ENCODE measurements at regions not wholly inside any gene's neighbourhood (a gene's known extent, or its start where the extent isn't known, plus 50 kb on each side); places are given as distances from the start of the nearest gene placed in this dataset.

DNA sequence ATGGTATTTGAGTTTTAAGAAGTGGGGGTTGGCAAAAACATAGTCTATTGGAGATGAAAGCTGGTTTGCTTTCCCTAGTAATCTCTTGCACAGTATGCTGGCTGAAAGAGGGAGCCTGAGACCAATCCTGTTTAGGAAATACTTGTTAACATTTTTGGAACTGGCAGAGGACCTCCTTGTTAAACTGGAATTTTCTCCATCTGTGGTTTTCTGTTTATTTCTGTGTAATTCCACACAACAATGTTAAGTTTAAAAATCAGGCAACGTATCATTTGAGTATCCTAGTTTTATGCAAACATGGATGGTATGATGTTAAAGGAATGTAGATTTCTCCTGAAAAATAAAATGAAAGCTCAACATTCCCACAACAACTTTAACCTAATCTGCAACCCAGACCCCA lies 536.0 kb upstream of the TBL1XR1 start:
- no peaks in the 10 kb centered on the region for H3K27me3 Mint-ChIP-seq

DNA sequence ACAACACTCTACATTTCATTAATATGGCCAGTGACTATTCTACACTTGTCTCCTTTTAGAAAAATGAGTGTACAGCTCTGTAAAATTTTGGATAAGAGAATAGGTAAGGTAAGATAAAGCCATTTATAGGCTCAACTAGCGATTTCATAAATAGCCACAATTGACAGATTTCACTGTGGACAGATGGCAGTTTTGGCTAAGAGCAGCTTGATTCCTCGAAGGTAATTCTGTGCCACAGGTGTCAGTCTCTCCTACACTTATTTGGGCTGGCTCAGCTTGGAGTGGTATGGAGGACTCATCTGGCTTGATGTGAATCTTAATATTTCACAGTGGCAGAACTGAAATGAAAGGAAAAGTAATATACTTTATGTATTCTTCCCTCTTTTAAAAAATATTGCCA lies 536.7 kb upstream of the TBL1XR1 start:
- H3K27ac Mint-ChIP-seq, result no peak overlapping the region
- no peaks in the 10 kb centered on the region for H3K4me1 Mint-ChIP-seq (ENCODE audit: low read depth)
- no peaks in the 10 kb centered on the region for H3K9me3 Mint-ChIP-seq (ENCODE audit: low read depth)
- no peaks in the 10 kb centered on the region for H3K27me3 Mint-ChIP-seq
- no peaks in the 10 kb centered on the region for H3K36me3 Mint-ChIP-seq
- H3K4me3 Mint-ChIP-seq, result no peak overlapping the region

More for the DNA sequence above, 536.0 kb upstream of the TBL1XR1 start:
- Mint-ChIP-seq H3K9me3 (ENCODE audit: low read depth) (no peaks in the 10 kb centered on the region), H3K4me3 (no peak overlapping the region), H3K27ac (no peak overlapping the region), H3K36me3 (peaks cover 1% of the 10 kb centered on the region), H3K4me1 (ENCODE audit: low read depth) (no peaks in the 10 kb centered on the region)

GRCh38 chr3:177735431-177735830 lies 538.1 kb upstream of the TBL1XR1 start:
- H3K27ac Mint-ChIP-seq, result no peak overlapping the region
- no peaks in the 10 kb centered on the region for H3K36me3 Mint-ChIP-seq
- H3K4me3 Mint-ChIP-seq, result no peak overlapping the region
- no peaks in the 10 kb centered on the region for H3K4me1 Mint-ChIP-seq (ENCODE audit: low read depth)
- no peaks in the 10 kb centered on the region for H3K9me3 Mint-ChIP-seq (ENCODE audit: low read depth)
- no peaks in the 10 kb centered on the region for H3K27me3 Mint-ChIP-seq

- no peak overlapping the region for H3K4me3 Mint-ChIP-seq
- no peaks in the 10 kb centered on the region for H3K4me1 Mint-ChIP-seq (ENCODE audit: low read depth)
- H3K27ac Mint-ChIP-seq, result no peak overlapping the region
- H3K27me3 Mint-ChIP-seq, result no peaks in the 10 kb centered on the region
- H3K36me3 Mint-ChIP-seq, result no peaks in the 10 kb centered on the region
- no peaks in the 10 kb centered on the region for H3K9me3 Mint-ChIP-seq (ENCODE audit: low read depth)
Measured at GRCh38 chr3:177739461-177739860, 542.2 kb upstream of the TBL1XR1 start.

GRCh38 chr3:177740254-177740653 lies 543.0 kb upstream of the TBL1XR1 start:
- Mint-ChIP-seq H3K36me3 (no peaks in the 10 kb centered on the region), H3K4me1 (ENCODE audit: low read depth) (no peaks in the 10 kb centered on the region), H3K4me3 (no peak overlapping the region), H3K27me3 (no peaks in the 10 kb centered on the region), H3K27ac (no peak overlapping the region), H3K9me3 (ENCODE audit: low read depth) (no peaks in the 10 kb centered on the region)

DNA sequence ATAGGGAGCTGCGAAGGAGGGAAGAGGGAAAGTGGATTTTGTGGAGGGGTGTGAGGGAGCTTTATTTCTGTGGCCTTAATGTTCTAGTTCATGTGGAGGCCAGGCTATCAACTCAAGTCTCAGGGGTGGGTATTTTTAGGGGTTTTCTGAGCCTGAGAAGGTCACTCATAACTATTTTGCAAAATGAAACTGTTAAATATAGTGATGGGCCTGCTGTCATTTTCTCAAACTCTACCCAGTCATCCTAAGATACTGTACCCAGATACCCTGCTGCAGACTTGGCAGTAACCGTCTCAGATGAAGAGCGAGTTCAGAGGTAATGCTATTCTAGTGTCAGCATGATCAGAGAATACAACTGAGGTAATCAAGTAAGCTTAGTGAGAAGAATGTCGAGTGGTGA lies 545.0 kb upstream of the TBL1XR1 start:
- Mint-ChIP-seq H3K27me3 (no peaks in the 10 kb centered on the region), H3K36me3 (no peaks in the 10 kb centered on the region), H3K27ac (no peak overlapping the region), H3K9me3 (ENCODE audit: low read depth) (no peaks in the 10 kb centered on the region), H3K4me1 (ENCODE audit: low read depth) (no peaks in the 10 kb centered on the region), H3K4me3 (no peak overlapping the region)

GRCh38 chr3:177743173-177743890 lies 546.0 kb upstream of the TBL1XR1 start:
- Mint-ChIP-seq H3K27me3 (no peaks in the 10 kb centered on the region), H3K4me1 (ENCODE audit: low read depth) (no peaks in the 10 kb centered on the region), H3K9me3 (ENCODE audit: low read depth) (no peaks in the 10 kb centered on the region), H3K4me3 (no peak overlapping the region), H3K27ac (no peak overlapping the region), H3K36me3 (no peaks in the 10 kb centered on the region)

GRCh38 chr3:177744873-177745606 lies 547.8 kb upstream of the TBL1XR1 start:
- Mint-ChIP-seq H3K36me3 (no peaks in the 10 kb centered on the region), H3K27ac (no peak overlapping the region), H3K4me1 (ENCODE audit: low read depth) (no peaks in the 10 kb centered on the region), H3K9me3 (ENCODE audit: low read depth) (no peaks in the 10 kb centered on the region), H3K4me3 (no peak overlapping the region), H3K27me3 (no peaks in the 10 kb centered on the region)

DNA sequence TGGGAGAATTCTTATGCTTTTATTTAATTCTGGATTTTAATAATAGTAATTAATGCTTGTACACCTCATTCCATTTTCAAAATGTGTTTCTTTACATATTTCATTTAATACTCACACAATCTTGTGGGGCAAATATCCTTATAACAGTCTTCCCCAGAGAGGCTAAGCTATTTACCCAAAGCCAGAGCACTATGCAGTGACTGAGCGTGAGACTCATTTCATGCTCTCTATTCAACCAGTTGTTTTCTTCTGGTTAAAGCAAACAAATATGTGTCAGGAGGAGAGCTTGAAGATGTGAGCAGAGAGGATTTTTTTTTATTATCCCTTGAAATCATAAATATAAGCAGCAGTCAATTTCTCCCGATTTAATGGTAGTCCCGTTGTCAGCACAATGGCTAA lies 548.3 kb upstream of the TBL1XR1 start:
- no peaks in the 10 kb centered on the region for H3K9me3 Mint-ChIP-seq (ENCODE audit: low read depth)
- no peaks in the 10 kb centered on the region for H3K4me1 Mint-ChIP-seq (ENCODE audit: low read depth)
- H3K36me3 Mint-ChIP-seq, result no peaks in the 10 kb centered on the region
- no peaks in the 10 kb centered on the region for H3K27me3 Mint-ChIP-seq
- no peak overlapping the region for H3K4me3 Mint-ChIP-seq
- H3K27ac Mint-ChIP-seq, result no peak overlapping the region

DNA sequence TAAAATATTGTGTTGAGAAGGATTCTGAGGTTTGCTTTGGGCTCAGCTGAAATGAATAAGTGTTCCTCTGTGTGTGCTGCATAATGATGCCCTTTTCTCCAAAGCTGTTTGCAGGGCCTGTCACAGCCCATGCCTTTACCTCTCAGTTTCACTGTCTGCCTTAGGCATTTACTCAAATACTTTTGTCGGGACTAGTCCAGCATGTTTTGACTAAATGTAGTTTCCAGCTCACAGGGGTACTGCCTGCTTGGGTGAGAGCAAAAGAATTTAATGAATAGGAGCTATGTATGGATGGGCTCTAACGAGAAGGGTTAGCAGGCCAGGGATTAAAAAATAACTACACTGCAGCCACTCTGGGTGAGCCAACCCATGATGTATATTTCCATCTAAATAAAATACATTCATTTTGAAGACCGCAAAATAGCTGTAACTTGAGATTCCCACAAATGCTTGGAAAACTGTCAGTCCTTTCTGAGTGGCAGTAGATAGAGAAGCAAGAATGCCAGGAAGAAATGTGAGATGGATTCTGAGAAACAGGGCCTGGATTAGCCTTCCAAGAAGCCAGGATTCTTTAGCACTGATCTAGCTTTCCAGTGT lies 549.2 kb upstream of the TBL1XR1 start:
- Mint-ChIP-seq H3K27ac (no peak overlapping the region), H3K36me3 (peaks cover 2% of the 10 kb centered on the region), H3K27me3 (no peaks in the 10 kb centered on the region), H3K4me3 (no peak overlapping the region), H3K4me1 (ENCODE audit: low read depth) (no peaks in the 10 kb centered on the region), H3K9me3 (ENCODE audit: low read depth) (no peaks in the 10 kb centered on the region)

DNA sequence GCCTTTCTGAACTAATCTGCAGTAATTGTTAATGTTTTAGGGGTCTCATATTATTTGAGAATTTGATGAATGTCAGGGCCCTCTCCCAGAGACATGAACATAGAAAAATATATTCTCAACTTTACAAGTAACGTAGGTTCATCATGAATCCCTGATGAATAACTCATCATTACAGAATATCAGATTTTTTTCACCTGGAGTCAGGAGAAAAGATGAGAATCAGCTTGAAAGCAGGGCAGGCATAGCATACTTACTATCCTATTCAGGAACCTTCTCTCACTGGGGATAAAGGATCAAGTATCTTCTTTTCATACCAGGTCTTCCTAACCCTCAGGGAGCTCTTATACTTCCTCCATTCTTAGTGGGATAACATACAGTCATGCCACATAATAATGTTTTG lies 552.6 kb upstream of the TBL1XR1 start:
- no peaks in the 10 kb centered on the region for H3K9me3 Mint-ChIP-seq (ENCODE audit: low read depth)
- peaks cover 3% of the 10 kb centered on the region for H3K36me3 Mint-ChIP-seq
- no peaks in the 10 kb centered on the region for H3K4me1 Mint-ChIP-seq (ENCODE audit: low read depth)
- H3K27ac Mint-ChIP-seq, result no peak overlapping the region
- H3K4me3 Mint-ChIP-seq, result no peak overlapping the region
- H3K27me3 Mint-ChIP-seq, result no peaks in the 10 kb centered on the region

GRCh38 chr3:177750436-177750835 lies 553.2 kb upstream of the TBL1XR1 start:
- Mint-ChIP-seq H3K27ac (no peak overlapping the region), H3K36me3 (peaks cover 3% of the 10 kb centered on the region), H3K4me1 (ENCODE audit: low read depth) (no peaks in the 10 kb centered on the region), H3K9me3 (ENCODE audit: low read depth) (no peaks in the 10 kb centered on the region), H3K4me3 (no peak overlapping the region), H3K27me3 (no peaks in the 10 kb centered on the region)

DNA sequence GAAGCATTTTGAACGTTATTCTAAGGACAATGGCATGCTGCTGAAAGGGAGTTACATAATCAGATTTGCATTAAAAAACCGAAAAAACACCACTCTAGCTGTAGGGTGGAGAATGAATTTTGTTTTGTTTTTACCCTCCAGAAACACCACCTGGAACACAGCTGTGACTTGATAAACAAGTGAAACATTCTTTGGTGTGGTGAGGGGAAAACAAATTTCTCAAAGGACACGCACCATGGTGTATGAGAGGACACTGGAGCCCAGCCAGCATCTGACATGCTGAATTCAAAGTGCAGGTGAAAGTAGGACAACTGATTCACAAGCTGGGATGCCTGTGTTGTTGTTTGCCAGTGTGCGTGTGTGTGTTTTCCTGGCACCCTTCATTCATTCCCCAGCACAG lies 554.5 kb upstream of the TBL1XR1 start:
- H3K27me3 Mint-ChIP-seq, result no peaks in the 10 kb centered on the region
- H3K4me1 Mint-ChIP-seq (ENCODE audit: low read depth), result no peaks in the 10 kb centered on the region
- no peaks in the 10 kb centered on the region for H3K9me3 Mint-ChIP-seq (ENCODE audit: low read depth)
- H3K4me3 Mint-ChIP-seq, result no peak overlapping the region
- H3K36me3 Mint-ChIP-seq, result peaks cover 3% of the 10 kb centered on the region
- no peak overlapping the region for H3K27ac Mint-ChIP-seq

GRCh38 chr3:177752831-177753230 lies 555.5 kb upstream of the TBL1XR1 start:
- H3K4me1 Mint-ChIP-seq (ENCODE audit: low read depth), result no peaks in the 10 kb centered on the region
- H3K9me3 Mint-ChIP-seq (ENCODE audit: low read depth), result no peaks in the 10 kb centered on the region
- H3K4me3 Mint-ChIP-seq, result no peak overlapping the region
- no peak overlapping the region for H3K27ac Mint-ChIP-seq
- peaks cover 3% of the 10 kb centered on the region for H3K36me3 Mint-ChIP-seq
- no peaks in the 10 kb centered on the region for H3K27me3 Mint-ChIP-seq

DNA sequence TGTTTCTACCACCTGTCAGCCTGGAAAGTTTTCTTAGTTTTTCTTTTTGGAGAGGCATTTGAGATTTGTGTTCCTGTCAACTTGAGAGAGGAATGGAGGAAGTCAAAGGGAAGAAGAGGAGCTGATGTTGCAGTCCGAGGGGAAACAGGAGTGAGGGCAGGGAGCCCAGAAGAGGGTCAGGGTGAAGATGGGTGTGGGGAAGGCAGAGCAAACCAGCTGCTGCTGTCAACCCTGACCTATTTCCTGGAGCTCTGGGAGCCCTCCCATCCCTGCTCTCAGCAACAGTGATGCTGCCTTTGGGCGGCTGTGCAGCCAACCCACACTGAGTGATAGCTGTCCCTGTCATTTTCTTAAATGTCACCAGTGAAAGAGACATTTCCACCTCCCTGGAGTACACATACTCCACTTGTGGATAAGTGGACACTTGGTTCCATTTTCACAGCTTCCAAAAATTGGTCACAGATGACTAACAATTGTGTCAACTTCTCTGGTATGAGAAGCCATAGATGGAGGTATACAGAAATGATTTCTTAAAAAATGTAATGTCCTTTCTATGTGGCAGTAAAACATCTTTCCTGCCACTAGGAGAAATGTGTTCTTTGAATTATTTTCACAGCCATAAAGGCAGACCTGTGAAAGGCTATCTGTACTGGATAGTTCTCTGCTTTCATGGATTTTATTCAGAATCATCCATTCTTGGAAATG lies 556.3 kb upstream of the TBL1XR1 start:
- Mint-ChIP-seq H3K36me3 (peaks cover 3% of the 10 kb centered on the region), H3K4me3 (no peak overlapping the region), H3K9me3 (ENCODE audit: low read depth) (no peaks in the 10 kb centered on the region), H3K27ac (no peak overlapping the region), H3K27me3 (no peaks in the 10 kb centered on the region), H3K4me1 (ENCODE audit: low read depth) (no peaks in the 10 kb centered on the region)

All from activated naive CD8-positive, alpha-beta T cell (primary cell).